Mesodermal cell (in vitro differentiated cells): ENCODE measurements at regions not wholly inside any gene's neighbourhood (a gene's known extent, or its start where the extent isn't known, plus 50 kb on each side); places are given as distances from the start of the nearest gene placed in this dataset.
"Not testable (repeated sequence)": the region's sequence is repeated elsewhere in the genome, so short reads cannot be mapped to it uniquely, and the experiment has no call there.

ENCODE experiments used
- H3K27ac ChIP-seq: 2 replicates; pipeline ENCODE4 v1.7.0; 2013; ENCODE audit warnings: mild to moderate bottlenecking, low read depth, low read length, moderate library complexity; ENCODE audit not compliant: severe bottlenecking
- H3K36me3 ChIP-seq: 2 replicates; pipeline ENCODE4 v1.7.1; 2013; ENCODE audit warnings: mild to moderate bottlenecking, low read length, moderate library complexity; ENCODE audit not compliant: control insufficient read depth, insufficient read depth
- H3K4me1 ChIP-seq: one replicate; pipeline ENCODE4 v1.7.1; 2013; ENCODE audit warnings: mild to moderate bottlenecking, low read length; ENCODE audit not compliant: insufficient read depth, control insufficient read depth, poor library complexity, severe bottlenecking
- H3K4me3 ChIP-seq: 2 replicates; pipeline ENCODE4 v1.7.0; 2013; ENCODE audit warnings: low read length, control low read depth, mild to moderate bottlenecking; ENCODE audit not compliant: insufficient read depth, poor library complexity, severe bottlenecking; ENCODE audit errors: extremely low read depth
- H3K9me3 ChIP-seq: 2 replicates; pipeline ENCODE4 v1.7.1; 2013; ENCODE audit warnings: mild to moderate bottlenecking, low read length, moderate library complexity; ENCODE audit not compliant: control insufficient read depth
- WGBS, 2 experiments: methylation state at CpG; one replicate each; pipeline ENCODE4 v1.1.5; 2013; ENCODE audit warnings: missing lambda C conversion rate in 2 of 2; ENCODE audit not compliant: insufficient coverage in 2 of 2; 5-methylcytosine and 5-hydroxymethylcytosine counted together

DNA sequence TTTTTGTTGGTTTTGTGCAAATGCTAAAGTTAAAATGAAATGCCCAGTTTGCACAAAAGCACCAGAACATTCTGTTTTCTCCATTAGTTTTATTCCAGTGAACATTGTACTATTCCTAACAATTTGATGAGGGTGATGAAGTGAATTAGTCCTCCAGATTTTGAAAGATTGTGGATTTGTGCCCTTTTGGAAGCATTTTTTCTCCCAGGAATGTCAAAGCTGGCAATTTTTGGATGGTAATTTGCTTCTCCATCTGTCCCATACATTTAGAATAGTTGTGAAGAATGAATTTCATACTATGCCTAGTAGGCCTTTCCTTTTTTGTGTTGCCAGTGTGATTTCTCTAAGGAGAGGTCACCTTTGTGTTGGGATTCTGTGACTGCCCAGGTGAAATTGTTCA, 797.2 kb downstream of the BCKDHB start:
- H3K9me3 ChIP-seq, result peaks cover 2% of the 10 kb centered on the region
- no peak overlapping the region for H3K4me3 ChIP-seq
- no peaks in the 10 kb centered on the region for H3K4me1 ChIP-seq
- no peak overlapping the region for H3K27ac ChIP-seq
- H3K36me3 ChIP-seq, result no peaks in the 10 kb centered on the region

DNA sequence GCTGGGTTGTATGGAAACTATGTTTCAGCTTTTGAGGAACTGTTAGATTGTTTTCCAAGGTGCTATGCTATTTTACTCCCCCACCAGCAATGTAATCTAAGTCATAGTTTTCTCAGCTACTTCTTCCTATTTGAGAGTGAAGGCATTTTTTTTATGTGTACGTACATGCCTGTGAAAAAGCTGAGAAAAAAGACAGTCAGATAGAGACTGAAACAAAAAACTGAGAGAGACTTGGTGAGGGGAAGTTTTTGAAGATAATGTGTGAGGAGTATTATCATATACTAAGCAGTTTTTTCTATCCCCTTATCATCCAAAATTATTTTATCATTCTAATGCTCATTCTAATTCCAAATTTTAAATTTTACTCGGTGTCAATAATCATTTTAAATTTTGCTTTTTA, 780.0 kb downstream of the BCKDHB start:
- H3K36me3 ChIP-seq, result no peaks in the 10 kb centered on the region
- H3K4me3 ChIP-seq, result no peak overlapping the region
- no CpG with 5 or more reads among the region's 2 CpGs for WGBS, 2 experiments
- no peak overlapping the region for H3K27ac ChIP-seq
- H3K4me1 ChIP-seq, result no peaks in the 10 kb centered on the region
- H3K9me3 ChIP-seq, result no peaks in the 10 kb centered on the region

DNA sequence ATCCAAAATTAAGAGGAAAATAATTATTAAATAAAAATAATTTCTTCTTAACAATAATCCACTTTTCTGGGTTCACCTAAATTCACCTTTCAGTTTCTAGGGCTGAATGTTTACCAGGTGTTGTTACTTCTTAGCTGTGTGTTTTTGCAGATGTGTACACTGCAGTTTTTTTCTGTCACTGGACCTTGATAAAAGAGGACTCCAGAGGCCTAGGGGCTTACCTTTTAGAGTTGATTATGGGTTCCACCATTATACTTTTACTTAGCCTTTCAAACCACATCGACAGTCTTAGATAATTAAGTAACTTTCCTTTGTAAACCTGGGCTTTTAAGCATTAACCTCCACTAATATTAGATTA, 766.5 kb downstream of the BCKDHB start:
- no CpG with 5 or more reads among the region's 1 CpG for WGBS, 2 experiments
- Histone ChIP-seq H3K4me3 (no peak overlapping the region), H3K27ac (no peak overlapping the region), H3K36me3 (no peaks in the 10 kb centered on the region), H3K4me1 (no peaks in the 10 kb centered on the region), H3K9me3 (no peaks in the 10 kb centered on the region)

- Histone ChIP-seq H3K4me3 (no peak overlapping the region), H3K9me3 (no peaks in the 10 kb centered on the region), H3K36me3 (no peaks in the 10 kb centered on the region), H3K27ac (no peak overlapping the region), H3K4me1 (no peaks in the 10 kb centered on the region)
- 100% methylated on average over 3 of the region's 3 CpGs; no CpG with 5 or more reads in 1 of the 2 experiments for WGBS, 2 experiments
Measured at GRCh38 chr6:80872199-80872950, 765.9 kb downstream of the BCKDHB start.

DNA sequence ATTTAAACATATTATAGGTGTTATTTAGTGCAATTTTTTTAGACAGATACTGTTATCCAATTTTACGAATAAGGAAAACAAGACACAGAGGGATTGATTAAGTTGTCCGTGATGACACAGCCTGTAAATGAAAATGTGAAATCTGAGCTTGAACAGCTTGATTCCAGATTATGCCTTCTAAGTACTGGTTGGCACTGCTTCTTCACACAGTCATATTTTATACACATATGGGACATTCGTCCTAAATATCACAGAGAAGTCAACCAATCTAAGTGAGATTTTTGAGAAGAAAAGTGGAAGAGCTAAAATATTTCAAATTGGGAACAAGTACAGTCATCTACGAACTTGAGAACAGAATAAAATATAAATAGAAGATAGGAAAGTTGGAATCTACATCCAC, 756.3 kb downstream of the BCKDHB start:
- Histone ChIP-seq H3K9me3 (no peaks in the 10 kb centered on the region), H3K4me3 (no peak overlapping the region), H3K27ac (no peak overlapping the region), H3K36me3 (no peaks in the 10 kb centered on the region), H3K4me1 (no peaks in the 10 kb centered on the region)
- 100% methylated on average over 1 of the region's 4 CpGs; no CpG with 5 or more reads in 1 of the 2 experiments for WGBS, 2 experiments

DNA sequence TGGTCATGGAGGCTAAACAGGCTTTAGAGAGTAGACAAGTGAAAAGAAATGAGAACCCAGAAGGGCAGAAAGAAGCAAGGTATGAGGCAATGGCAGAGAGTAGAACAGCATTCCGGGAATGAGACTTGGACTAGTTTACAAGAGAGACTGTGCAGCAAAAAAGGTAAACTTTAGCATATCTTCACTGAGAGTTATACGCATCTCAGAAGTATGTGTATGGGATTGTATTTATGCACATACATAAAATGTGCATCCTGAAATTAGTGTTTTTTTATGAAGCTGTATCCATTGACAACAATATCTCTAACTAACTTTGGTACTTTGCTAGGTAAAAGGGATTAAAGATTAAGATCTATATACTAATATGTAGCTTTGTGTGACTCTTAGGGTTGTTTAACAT, 753.6 kb downstream of the BCKDHB start:
- Histone ChIP-seq H3K9me3 (no peaks in the 10 kb centered on the region), H3K27ac (no peak overlapping the region), H3K4me3 (no peak overlapping the region), H3K4me1 (no peaks in the 10 kb centered on the region), H3K36me3 (no peaks in the 10 kb centered on the region)
- 89 to 90% methylated on average over 1 of the region's 2 CpGs for WGBS, 2 experiments

GRCh38 chr6:80847973-80848372, 741.5 kb downstream of the BCKDHB start:
- not testable (repeated sequence) for H3K36me3 ChIP-seq, H3K27ac ChIP-seq, H3K4me1 ChIP-seq, H3K4me3 ChIP-seq, H3K9me3 ChIP-seq
- WGBS, 2 experiments, result 87 to 99% methylated on average over 8 to 10 of the region's 12 CpGs

GRCh38 chr6:80832337-80832736, 725.9 kb downstream of the BCKDHB start:
- Histone ChIP-seq H3K4me1 (no peaks in the 10 kb centered on the region), H3K27ac (no peak overlapping the region), H3K4me3 (no peak overlapping the region), H3K36me3 (no peaks in the 10 kb centered on the region), H3K9me3 (no peaks in the 10 kb centered on the region)
- WGBS, 2 experiments, result 93 to 96% methylated on average over 2 of the region's 3 CpGs

- Histone ChIP-seq H3K9me3 (no peaks in the 10 kb centered on the region), H3K27ac (no peak overlapping the region), H3K4me3 (no peak overlapping the region), H3K4me1 (no peaks in the 10 kb centered on the region), H3K36me3 (no peaks in the 10 kb centered on the region)
- 77 to 100% methylated on average over 1 of the region's 2 CpGs for WGBS, 2 experiments
Measured at GRCh38 chr6:80793411-80793810, 686.9 kb downstream of the BCKDHB start.

DNA sequence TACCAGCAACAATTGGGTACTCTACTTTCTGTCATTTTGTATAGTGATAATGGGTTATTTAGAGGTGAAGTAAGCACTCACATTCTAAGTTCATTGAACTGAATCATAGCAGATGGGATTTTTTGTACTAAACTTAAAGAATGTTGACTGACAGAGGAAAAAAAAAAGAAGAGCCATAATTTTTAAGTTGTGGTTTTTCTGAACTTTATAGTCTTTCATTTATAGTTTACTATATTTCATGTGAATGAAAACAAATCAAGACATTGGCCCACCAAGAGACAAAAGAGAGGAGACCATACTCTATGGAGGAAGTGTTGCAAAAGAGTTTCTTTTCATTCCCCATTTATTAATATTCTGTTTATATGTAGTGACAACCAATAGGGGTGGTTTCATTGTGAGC, 685.7 kb downstream of the BCKDHB start:
- Histone ChIP-seq H3K27ac (no peak overlapping the region), H3K36me3 (no peaks in the 10 kb centered on the region), H3K9me3 (no peaks in the 10 kb centered on the region), H3K4me3 (no peak overlapping the region), H3K4me1 (no peaks in the 10 kb centered on the region)

- H3K36me3 ChIP-seq, result no peaks in the 10 kb centered on the region
- WGBS, 2 experiments, result 80 to 89% methylated on average over 1 of the region's 1 CpG
- H3K9me3 ChIP-seq, result no peaks in the 10 kb centered on the region
- no peaks in the 10 kb centered on the region for H3K4me1 ChIP-seq
- H3K4me3 ChIP-seq, result no peak overlapping the region
- H3K27ac ChIP-seq, result no peak overlapping the region
Measured at GRCh38 chr6:80789912-80790570, 683.6 kb downstream of the BCKDHB start.
